ENCODE measurements at regions not wholly inside any gene's neighbourhood (a gene's known extent, or its start where the extent isn't known, plus 50 kb on each side); places are given as distances from the start of the nearest gene placed in this dataset.
"Not testable (repeated sequence)": the region's sequence is repeated elsewhere in the genome, so short reads cannot be mapped to it uniquely, and the experiment has no call there.

DNA sequence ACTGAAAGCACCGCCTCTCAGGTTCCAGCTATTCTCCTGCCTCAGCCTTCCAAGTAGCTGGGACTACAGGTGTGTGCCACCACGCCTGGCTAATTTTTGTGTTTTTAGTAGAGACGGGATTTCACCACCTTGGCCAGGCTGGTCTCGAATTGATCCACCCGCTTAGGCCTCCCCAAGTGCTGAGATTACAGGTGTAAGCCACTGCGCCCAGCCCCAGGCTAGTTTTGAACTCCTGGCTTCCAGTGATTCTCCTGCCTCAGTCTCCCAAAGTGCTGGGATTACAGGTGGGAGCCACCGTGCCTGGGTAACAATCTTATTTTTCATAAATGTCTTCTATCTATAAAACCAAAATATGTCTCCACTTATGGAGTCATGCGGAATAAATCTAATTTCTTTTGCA, 104.1 kb upstream of the ZNF438 start:
- not testable (repeated sequence) for TF ChIP-seq SP1 (IDR thresholded peaks at IDR 0.05); SP1 (CRISPR knock-in tag; IDR thresholded peaks at IDR 0.05); CEBPB (IDR thresholded peaks at IDR 0.05; ENCODE audit: borderline replicate concordance, low read depth, low read length); SIN3A (IDR thresholded peaks at IDR 0.05; ENCODE audit: borderline replicate concordance, low read depth, low read length); SMAD1 (CRISPR knock-in tag; IDR thresholded peaks at IDR 0.05; ENCODE audit: borderline replicate concordance, low read depth); EP300 (IDR thresholded peaks at IDR 0.05; ENCODE audit: low read depth in 2 of 2, low read length in 2 of 2); EP300 (CRISPR knock-in tag; IDR thresholded peaks at IDR 0.05; ENCODE audit: borderline replicate concordance); POLR2AphosphoS5 (IDR thresholded peaks at IDR 0.05; ENCODE audit: low read depth, low read length)
